ENCODE measurements at regions not wholly inside any gene's neighbourhood (a gene's known extent, or its start where the extent isn't known, plus 50 kb on each side); places are given as distances from the start of the nearest gene placed in this dataset.

DNA sequence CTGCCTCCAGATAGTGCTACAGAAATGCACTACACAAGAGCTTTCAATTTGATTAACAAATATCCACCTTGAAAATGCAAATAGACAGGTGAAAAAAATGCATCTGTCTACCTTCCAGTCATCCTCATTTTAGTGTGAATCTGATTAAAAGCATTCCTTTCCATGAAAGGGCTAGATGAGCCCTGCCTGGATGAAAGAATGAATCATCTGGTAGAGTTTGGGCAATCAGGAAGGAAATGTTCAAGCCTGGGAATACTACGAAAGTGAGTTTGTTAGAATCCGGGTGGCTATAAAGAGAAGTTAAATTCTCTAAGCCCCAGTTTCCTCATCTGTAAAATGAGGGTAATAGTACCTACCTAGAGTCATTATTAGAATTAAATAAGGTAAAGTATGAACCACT is 142.6 kb downstream of the FAM114A2 start:
- H3K4me1 ChIP-seq (replicated peaks): peaks cover 14% of the 10 kb centered on the region
- no peak overlapping the region for H3K27ac ChIP-seq
- H3K27me3 ChIP-seq (replicated peaks): no peaks in the 10 kb centered on the region
- no peak overlapping the region for H3K4me3 ChIP-seq
- H3K9me3 ChIP-seq (replicated peaks): no peaks in the 10 kb centered on the region
- no peaks in the 10 kb centered on the region for H3K36me3 ChIP-seq
- no peak for DNase-seq (ENCODE audit: low read depth in 1 of 2, low spot score in 2 of 2)

DNA sequence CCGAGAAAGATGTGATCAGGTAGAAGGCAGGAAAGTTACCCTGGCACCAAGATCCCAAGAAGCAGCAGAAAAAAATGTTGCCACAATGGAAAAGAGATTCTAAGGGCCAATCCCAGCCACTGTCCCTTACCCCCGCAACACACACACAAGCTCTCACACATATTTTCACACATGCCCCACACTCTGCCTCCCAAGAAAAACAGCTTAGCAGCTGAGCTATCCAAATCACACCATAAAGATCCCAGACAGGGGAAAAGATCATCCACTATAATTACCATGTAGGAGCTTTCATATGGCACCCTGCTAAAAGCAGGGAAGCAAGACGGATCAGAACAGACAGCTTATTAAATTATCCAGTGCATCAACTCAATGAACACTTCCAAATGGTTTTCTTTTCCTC is 143.4 kb downstream of the FAM114A2 start:
- no peaks in the 10 kb centered on the region for H3K27me3 ChIP-seq (replicated peaks)
- peaks cover 9% of the 10 kb centered on the region for H3K4me1 ChIP-seq (replicated peaks)
- H3K27ac ChIP-seq: no peak overlapping the region
- no peaks in the 10 kb centered on the region for H3K9me3 ChIP-seq (replicated peaks)
- no peak overlapping the region for H3K4me3 ChIP-seq
- H3K36me3 ChIP-seq: no peaks in the 10 kb centered on the region
- no peak for DNase-seq (ENCODE audit: low read depth in 1 of 2, low spot score in 2 of 2)

DNA sequence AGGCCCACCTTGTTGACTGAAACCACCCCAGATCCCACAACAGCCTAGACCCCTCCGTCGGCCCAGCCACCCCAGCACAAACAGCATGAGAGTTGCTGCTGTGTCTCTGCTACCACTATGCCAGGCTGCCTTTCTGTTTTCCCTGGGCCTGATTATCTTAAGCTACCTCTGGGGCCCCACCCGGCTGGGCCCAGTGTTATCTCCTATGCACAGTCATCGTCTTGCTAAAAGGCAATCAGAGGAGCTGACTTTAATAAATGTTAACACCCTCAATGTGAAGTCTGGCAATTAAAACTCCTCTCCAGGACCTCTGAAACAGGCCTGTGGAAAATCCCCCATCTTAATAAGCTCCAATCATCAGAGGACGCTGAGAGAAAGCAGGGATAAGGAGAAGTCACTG is 144.9 kb downstream of the FAM114A2 start:
- no peak for DNase-seq (ENCODE audit: low read depth in 1 of 2, low spot score in 2 of 2)
- Histone ChIP-seq H3K9me3 (replicated peaks) (no peaks in the 10 kb centered on the region), H3K36me3 (no peaks in the 10 kb centered on the region), H3K4me1 (replicated peaks) (no peaks in the 10 kb centered on the region), H3K27ac (no peak overlapping the region), H3K4me3 (no peak overlapping the region), H3K27me3 (replicated peaks) (no peaks in the 10 kb centered on the region)

DNA sequence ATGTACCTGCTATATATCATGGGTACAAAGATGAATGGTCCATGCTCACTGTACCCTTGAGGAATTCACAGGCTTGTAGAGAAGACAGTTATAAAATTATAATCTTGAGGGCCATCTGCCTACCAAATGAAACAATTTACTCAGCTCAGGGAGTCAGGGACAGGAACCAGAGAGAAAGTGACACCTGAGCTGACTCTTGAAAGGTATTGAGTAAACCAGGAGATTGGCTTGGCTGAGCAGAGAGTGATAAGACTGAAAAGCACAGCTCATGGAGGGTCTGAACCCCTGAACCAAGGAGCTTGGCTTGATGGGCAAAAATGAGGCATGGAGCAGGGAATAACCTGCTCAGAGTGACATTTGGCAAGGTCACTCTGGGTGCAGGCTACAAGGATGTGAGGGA is 147.3 kb downstream of the FAM114A2 start:
- Histone ChIP-seq H3K27ac (no peak overlapping the region), H3K9me3 (replicated peaks) (no peaks in the 10 kb centered on the region), H3K4me1 (replicated peaks) (no peaks in the 10 kb centered on the region), H3K27me3 (replicated peaks) (no peaks in the 10 kb centered on the region), H3K4me3 (no peak overlapping the region), H3K36me3 (no peaks in the 10 kb centered on the region)
- DNase-seq (ENCODE audit: low read depth in 1 of 2, low spot score in 2 of 2): no peak

DNA sequence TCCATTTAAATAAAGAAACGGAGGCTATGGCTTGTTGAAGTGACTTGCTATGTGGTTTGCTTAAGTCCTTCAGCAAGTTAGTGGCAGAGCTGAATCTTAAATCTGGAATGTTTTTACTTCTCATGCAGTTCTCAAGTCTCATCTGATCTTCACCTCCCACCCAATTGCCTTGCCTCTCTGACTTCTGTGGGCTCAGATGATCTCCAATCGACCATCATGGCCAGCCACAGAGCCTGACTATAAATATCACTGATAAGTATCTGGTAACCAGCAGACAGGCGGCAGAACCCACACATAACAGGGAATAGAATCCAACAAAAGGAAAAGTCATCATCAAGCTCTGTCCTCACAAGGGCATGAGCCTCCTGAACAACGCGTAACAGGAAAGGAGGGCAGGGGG is 149.9 kb downstream of the FAM114A2 start:
- peaks cover 10% of the 10 kb centered on the region for H3K4me1 ChIP-seq (replicated peaks)
- DNase-seq (ENCODE audit: low read depth in 1 of 2, low spot score in 2 of 2): no peak
- no peaks in the 10 kb centered on the region for H3K27me3 ChIP-seq (replicated peaks)
- H3K9me3 ChIP-seq (replicated peaks): no peaks in the 10 kb centered on the region
- H3K27ac ChIP-seq: no peak overlapping the region
- H3K36me3 ChIP-seq: no peaks in the 10 kb centered on the region
- H3K4me3 ChIP-seq: no peak overlapping the region

DNA sequence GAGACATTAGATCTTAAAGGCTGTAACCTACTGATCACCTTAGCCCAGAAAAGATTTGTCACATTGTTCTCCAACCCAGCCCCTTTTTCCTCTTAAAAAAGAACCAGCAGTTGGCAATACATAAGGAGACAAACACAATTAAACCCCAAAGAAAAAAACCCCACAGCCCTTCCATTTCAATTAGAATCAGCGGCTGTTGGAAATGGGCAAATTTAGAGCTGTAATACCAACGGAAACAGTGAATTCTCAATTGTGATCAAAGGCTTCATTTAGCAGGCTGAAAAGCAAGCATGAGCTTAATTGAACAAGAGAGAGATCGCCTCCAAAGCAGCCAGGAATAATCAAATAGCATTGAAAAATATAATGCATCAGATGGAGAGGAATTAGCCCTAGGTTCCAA is 153.6 kb downstream of the FAM114A2 start:
- Histone ChIP-seq H3K27me3 (replicated peaks) (no peaks in the 10 kb centered on the region), H3K27ac (no peak overlapping the region), H3K4me1 (replicated peaks) (peaks cover 18% of the 10 kb centered on the region), H3K4me3 (no peak overlapping the region), H3K36me3 (no peaks in the 10 kb centered on the region), H3K9me3 (replicated peaks) (no peaks in the 10 kb centered on the region)
- no peak for DNase-seq (ENCODE audit: low read depth in 1 of 2, low spot score in 2 of 2)

DNA sequence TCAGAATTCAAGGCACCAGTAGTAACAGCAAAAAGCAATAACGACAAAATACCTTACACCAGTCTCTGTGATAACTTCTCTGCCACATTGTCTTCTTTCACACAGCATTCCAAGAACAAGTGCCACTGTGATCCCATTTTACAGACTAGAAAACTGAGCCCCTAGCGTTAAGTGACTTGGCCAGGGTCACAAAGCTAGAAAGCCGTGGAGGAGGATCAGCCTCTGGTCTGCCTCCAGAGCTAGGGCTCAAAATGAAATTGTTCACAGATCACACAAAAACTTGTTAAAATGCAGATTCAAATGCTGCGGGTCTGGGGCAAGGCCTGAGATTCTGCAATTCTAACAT is 154.1 kb downstream of the FAM114A2 start:
- Histone ChIP-seq H3K4me3 (no peak overlapping the region), H3K9me3 (replicated peaks) (no peaks in the 10 kb centered on the region), H3K36me3 (no peaks in the 10 kb centered on the region), H3K27ac (no peak overlapping the region), H3K4me1 (replicated peaks) (peaks cover 18% of the 10 kb centered on the region), H3K27me3 (replicated peaks) (no peaks in the 10 kb centered on the region)
- no peak for DNase-seq (ENCODE audit: low read depth in 1 of 2, low spot score in 2 of 2)

DNA sequence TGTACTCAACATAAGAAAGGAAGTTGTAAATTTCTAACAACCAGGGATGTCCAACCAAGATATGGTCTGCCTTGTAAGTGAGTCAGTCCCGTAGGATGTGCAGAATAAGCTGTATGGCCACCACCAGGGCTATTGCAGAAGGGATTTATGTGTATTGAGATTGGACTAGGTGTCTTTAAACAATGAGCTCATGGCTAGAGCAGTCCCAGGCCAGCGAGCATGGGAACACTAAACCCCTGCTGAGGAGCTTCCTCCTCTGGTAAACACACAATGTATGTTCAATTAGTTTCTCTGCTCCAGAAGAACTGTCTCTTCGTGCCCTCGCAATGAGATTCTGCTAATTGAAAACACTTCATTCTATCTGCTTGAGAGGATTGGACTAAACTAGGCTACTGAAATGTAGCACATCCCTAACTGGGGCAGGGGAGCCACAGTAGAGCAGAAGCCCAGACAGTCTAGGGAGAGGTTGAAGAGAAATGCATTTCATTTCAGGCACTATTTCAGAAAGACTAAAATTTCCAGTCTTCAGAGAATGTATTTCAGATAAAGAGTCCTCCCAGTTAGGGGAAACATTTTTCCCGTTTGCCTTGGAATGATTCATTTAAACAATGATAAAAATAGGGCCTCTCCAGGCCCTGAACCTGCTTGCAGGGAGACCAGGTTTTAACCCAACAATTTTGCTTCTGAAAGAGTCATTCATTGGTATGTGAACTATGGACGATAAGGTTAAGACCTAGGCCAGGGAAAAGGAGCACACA is 154.7 kb downstream of the FAM114A2 start:
- Histone ChIP-seq H3K4me3 (no peak overlapping the region), H3K4me1 (replicated peaks) (peaks cover 18% of the 10 kb centered on the region), H3K36me3 (no peaks in the 10 kb centered on the region), H3K27me3 (replicated peaks) (no peaks in the 10 kb centered on the region), H3K9me3 (replicated peaks) (no peaks in the 10 kb centered on the region), H3K27ac (peak overlapping the region; percentile 43; the same call in 1 of the 2 replicates)
- DNase-seq (ENCODE audit: low read depth in 1 of 2, low spot score in 2 of 2): peak in 1 of 2 experiments; percentile 33

DNA sequence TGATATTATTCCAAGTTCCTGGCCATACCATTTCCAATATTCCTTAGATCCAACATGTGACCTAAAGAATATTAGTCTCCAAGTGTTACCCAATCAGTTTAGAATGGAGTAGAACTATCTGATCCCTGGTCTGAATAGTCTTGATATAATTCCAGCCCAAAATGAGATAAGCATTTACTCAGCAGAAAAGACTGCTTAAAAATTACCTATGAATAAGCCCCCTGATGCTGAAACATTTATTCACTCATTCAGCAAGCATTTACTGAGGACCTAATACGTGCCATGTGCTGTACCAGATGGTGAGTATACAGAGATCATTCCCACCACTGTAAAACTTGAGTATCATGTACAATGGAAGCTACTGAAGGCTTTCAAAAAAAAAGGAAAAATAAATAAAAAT is 157.0 kb downstream of the FAM114A2 start:
- Histone ChIP-seq H3K36me3 (no peaks in the 10 kb centered on the region), H3K4me3 (no peak overlapping the region), H3K27ac (no peak overlapping the region), H3K4me1 (replicated peaks) (peaks cover 18% of the 10 kb centered on the region), H3K27me3 (replicated peaks) (no peaks in the 10 kb centered on the region), H3K9me3 (replicated peaks) (no peaks in the 10 kb centered on the region)
- no peak for DNase-seq (ENCODE audit: low read depth in 1 of 2, low spot score in 2 of 2)

DNA sequence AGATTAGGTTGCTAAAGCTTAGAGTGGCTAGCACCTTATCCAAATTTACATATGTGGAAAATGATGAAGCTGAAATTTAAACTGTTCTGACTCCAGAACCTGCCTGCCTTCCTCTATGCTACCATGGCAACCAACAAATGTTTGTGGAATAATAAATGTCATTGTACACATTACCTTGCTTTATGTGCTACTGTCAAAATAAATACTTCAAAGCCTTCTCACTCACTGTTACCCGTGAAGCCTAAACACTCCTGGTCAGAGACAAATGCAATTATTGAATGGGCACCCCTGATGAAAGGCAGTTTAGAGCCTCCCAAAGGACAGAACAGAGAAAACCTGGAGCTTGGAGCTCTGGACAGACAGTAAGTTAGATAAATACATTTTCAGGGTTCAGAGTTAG is 158.6 kb downstream of the FAM114A2 start:
- no peak for DNase-seq (ENCODE audit: low read depth in 1 of 2, low spot score in 2 of 2)
- Histone ChIP-seq H3K27me3 (replicated peaks) (no peaks in the 10 kb centered on the region), H3K36me3 (no peaks in the 10 kb centered on the region), H3K27ac (no peak overlapping the region), H3K4me3 (no peak overlapping the region), H3K9me3 (replicated peaks) (no peaks in the 10 kb centered on the region), H3K4me1 (replicated peaks) (peaks cover 18% of the 10 kb centered on the region)

DNA sequence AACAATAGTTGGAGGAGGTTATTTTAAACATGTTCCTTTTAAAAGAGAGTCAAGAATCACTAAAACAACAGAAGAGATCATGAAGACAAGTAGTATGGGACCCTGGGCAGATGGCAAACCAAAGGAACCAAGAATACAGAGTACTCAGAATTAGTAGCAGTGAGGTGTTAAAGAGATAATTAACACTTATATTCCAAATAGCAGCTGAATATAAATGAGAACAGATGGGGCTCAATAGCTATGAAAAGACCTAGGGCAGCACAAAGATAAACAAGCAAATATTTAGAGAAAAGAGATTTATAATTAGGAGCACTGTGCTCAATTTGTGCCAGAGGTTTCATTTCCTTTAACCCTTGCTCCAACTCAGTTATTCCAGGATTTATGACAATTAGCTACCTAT is 159.1 kb downstream of the FAM114A2 start:
- DNase-seq (ENCODE audit: low read depth in 1 of 2, low spot score in 2 of 2): no peak
- H3K4me1 ChIP-seq (replicated peaks): peaks cover 16% of the 10 kb centered on the region
- no peaks in the 10 kb centered on the region for H3K27me3 ChIP-seq (replicated peaks)
- no peak overlapping the region for H3K27ac ChIP-seq
- no peak overlapping the region for H3K4me3 ChIP-seq
- H3K36me3 ChIP-seq: no peaks in the 10 kb centered on the region
- no peaks in the 10 kb centered on the region for H3K9me3 ChIP-seq (replicated peaks)

DNA sequence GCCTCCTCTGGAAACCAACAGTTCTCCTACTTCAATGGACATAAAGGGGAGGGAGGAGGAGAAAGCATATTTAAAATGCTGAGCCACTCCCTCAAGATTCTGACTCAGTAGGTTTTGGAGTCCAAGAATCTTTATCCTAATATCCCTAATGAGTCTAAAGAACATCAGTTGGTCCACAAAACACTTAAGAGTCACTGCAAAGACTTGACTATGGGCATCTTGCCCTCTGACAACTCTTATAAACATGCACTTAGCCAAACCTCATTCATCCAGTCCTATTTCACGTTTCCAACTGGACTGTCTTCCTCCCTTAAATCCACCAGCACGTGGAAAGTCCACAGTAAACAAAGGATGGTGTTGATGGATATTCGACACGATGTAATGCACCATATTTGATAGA is 172.5 kb downstream of the FAM114A2 start:
- no peak for DNase-seq (ENCODE audit: low read depth in 1 of 2, low spot score in 2 of 2)

DNA sequence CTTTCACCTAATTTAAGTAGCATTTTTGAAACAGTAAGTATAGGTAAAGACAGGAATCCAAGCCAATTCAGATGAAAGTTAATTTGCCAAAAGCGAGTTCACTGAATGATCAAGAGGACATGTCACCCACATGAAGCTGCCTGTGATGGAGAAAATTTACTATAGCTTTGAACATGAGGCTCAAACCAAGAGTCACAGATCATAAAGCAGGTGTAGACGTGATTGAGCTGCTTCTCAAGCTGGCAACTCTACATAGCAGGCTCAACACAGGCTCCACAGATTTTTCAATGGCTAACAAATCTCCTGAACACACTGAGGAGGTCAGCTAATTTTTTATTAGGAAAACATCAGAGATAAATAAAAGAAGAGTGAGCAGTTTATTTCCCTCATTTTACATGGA is 173.7 kb downstream of the FAM114A2 start:
- Histone ChIP-seq H3K27ac (no peak overlapping the region), H3K27me3 (replicated peaks) (no peaks in the 10 kb centered on the region)

More for the DNA sequence above, 172.5 kb downstream of the FAM114A2 start:
- H3K36me3 ChIP-seq: no peaks in the 10 kb centered on the region
- H3K4me3 ChIP-seq: no peak overlapping the region
- no peak overlapping the region for H3K27ac ChIP-seq
- no peaks in the 10 kb centered on the region for H3K4me1 ChIP-seq (replicated peaks)
- H3K9me3 ChIP-seq (replicated peaks): no peaks in the 10 kb centered on the region
- no peaks in the 10 kb centered on the region for H3K27me3 ChIP-seq (replicated peaks)

DNA sequence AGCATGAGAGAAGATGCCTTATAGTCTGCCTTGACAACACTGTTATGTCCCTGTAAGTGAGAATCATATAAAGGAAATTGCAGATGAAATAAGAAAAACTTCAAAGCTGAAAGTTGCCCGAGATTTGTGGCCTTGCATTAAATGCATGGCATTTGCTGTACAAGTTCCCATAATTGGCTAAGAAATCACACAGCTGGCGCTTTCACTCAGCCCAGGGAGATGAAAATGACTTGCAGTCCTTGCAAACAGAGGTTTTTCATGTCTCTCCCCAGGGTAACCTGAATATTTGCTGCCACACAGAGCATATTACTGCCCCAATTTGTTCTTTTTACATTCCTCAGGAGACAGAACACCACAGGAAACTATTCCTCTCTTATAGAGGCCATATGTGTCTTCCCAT is 174.8 kb downstream of the FAM114A2 start:
- Histone ChIP-seq H3K4me1 (replicated peaks) (no peaks in the 10 kb centered on the region), H3K9me3 (replicated peaks) (no peaks in the 10 kb centered on the region), H3K36me3 (no peaks in the 10 kb centered on the region), H3K27ac (no peak overlapping the region), H3K4me3 (no peak overlapping the region), H3K27me3 (replicated peaks) (no peaks in the 10 kb centered on the region)
- no peak for DNase-seq (ENCODE audit: low read depth in 1 of 2, low spot score in 2 of 2)

More for the DNA sequence above, 173.7 kb downstream of the FAM114A2 start:
- Histone ChIP-seq H3K36me3 (no peaks in the 10 kb centered on the region), H3K4me1 (replicated peaks) (no peaks in the 10 kb centered on the region), H3K4me3 (no peak overlapping the region), H3K9me3 (replicated peaks) (no peaks in the 10 kb centered on the region)
- DNase-seq (ENCODE audit: low read depth in 1 of 2, low spot score in 2 of 2): no peak
